Heart left ventricle (tissue), 13 donors: ENCODE measurements at regions not wholly inside any gene's neighbourhood (a gene's known extent, or its start where the extent isn't known, plus 50 kb on each side); places are given as distances from the start of the nearest gene placed in this dataset.

Source experiments
- CTCF ChIP-seq, 12 donors: fragments of 200-600 bp; sonication (generic) in 4 of 12; IDR thresholded peaks; one replicate each; pipeline versions ENCODE4 v1.5.0 to v1.8.0; 2018 to 2022; ENCODE audit warnings: antibody characterized with exemption in 12 of 12, mild to moderate bottlenecking in 5 of 12
- POLR2A ChIP-seq, 2 donors: fragments of 450-650 bp; IDR thresholded peaks; one replicate each; pipeline ENCODE4 v1.6.1; 2017; ENCODE audit warnings: antibody characterized with exemption in 2 of 2, mild to moderate bottlenecking in 2 of 2, moderate library complexity in 2 of 2
- donor health status: ischemic (EF 13 %, LVEDD 7.1; RV severe dilation, severe dysfunction).
- donor health status: DM: no; HTN: yes; CAD: no.
- donor health status: DM: no; HTN: no; CAD: no.
- donor health status: ischemic (EF 25% LVEDD 6.9; RV normal size, moderate dysfunction).
- donor health status: ischemic (EF 25% LVEDD 5.7; RV mildly dilated, moderate dysfunction).
- donor health status: ischemic (EF 35%, LVEDD 5.7; RV mildly dilated, moderate dysfunction).
- donor health status: nonischemic (EF 11% LVEDD 7.7; RV severe dilation, severe dysfunction).
- donor health status: DM: yes; HTN: yes; CAD: no.
- donor health status: PGD.
- donor health status: ischemic (EF 29% LVEDD 5.4; RV normal size, mild dysfunction).
- donor health status: nonischemic (EF 23%, LVEDD 6.1; RV moderate dilation, normal function).

DNA sequence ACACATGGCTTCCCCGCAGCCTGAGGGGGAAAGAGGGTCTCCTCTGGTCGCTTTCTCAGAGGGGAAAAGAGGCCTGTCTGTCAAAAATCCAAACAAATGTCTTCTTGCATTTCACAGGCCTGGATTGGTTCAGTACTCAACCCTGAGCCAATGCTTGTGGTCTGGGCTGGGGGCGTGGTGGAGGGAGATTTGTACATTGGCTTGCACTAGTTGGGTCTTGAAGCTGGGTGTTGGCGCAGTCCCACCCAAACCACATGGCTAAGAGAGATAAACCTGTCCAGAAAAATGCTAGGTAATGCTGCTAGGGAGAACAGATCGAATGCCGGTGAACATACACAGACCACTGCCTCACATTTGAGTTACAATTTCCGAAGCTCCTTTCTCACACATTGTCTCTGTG is 461.6 kb downstream of the MED13L start:
- TF ChIP-seq POLR2A (IDR thresholded peaks at IDR 0.05), result no peak
- no peak for TF ChIP-seq CTCF (IDR thresholded peaks at IDR 0.05)
